GM12878 (cell line): ENCODE measurements at regions not wholly inside any gene's neighbourhood (a gene's known extent, or its start where the extent isn't known, plus 50 kb on each side); places are given as distances from the start of the nearest gene placed in this dataset.

Experiments
- ATAC-seq: fragments of 200-7000 bp; cut with Tn5 transposase; 3 replicates; pipeline ENCODE4 v1.9.1; 2020; ENCODE audit warnings: mild to moderate bottlenecking, moderate library complexity
- BruUV-seq: library from RNA; stranded (reverse); fragments of 400-500 nt; replicated peaks from 2 replicates; lab custom pipeline; 2021; lab: Mats Ljungman, UMichigan
- CTCF ChIA-PET: fragments of 300-600 bp; sonication (Branson Sonifier 250); formaldehyde crosslinking; extraction: SDS; loops from one replicate; lab custom pipeline; 2021; ENCODE audit warnings: inconsistent platforms; lab: Yijun Ruan, JAX
- POLR2A ChIA-PET: fragments of 350-600 bp; formaldehyde crosslinking; extraction: SDS; loops from one replicate; lab custom pipeline; 2021; ENCODE audit warnings: inconsistent platforms; lab: Charles Lee
- RAD21 ChIA-PET: fragments of 300-600 bp; sonication (Branson Sonifier 250); formaldehyde crosslinking; loops from one replicate; lab custom pipeline; 2023; ENCODE audit warnings: antibody characterized with exemption; ENCODE audit not compliant: unreplicated experiment; lab: Charles Lee
- SMC1A ChIA-PET: fragments of 300-600 bp; sonication (Branson Sonifier 250); formaldehyde crosslinking; loops from one replicate; lab custom pipeline; 2023; ENCODE audit not compliant: unreplicated experiment, uncharacterized antibody; lab: Charles Lee
- DNase-seq: peaks from one replicate; pipeline ENCODE4 v3.0.0-alpha.2; 2011; ENCODE audit warnings: low read depth, low spot score
- FAIRE-seq: peaks from 3 replicates; lab custom pipeline; 2011; peaks lifted over from hg19 to GRCh38; lab: Jason Lieb, UNC
- H2AFZ ChIP-seq: 2 replicates; pipeline ENCODE4 v1.6.0; 2011; ENCODE audit warnings: low read depth, low read length, control low read depth; ENCODE audit not compliant: control insufficient read depth
- H3K27ac ChIP-seq: 2 replicates; pipeline ENCODE4 v1.5.1; 2011; ENCODE audit warnings: control low read depth; ENCODE audit not compliant: control insufficient read depth, insufficient read depth
- H3K27me3 ChIP-seq, 2 experiments: replicated peaks in 1 of 2; 2 replicates each; pipeline versions ENCODE4 v1.6.0 to v1.6.1; 2011; ENCODE audit warnings: low read length in 1 of 2; ENCODE audit not compliant: control insufficient read depth in 2 of 2, insufficient read depth in 2 of 2
- H3K36me3 ChIP-seq, 2 experiments: 2 replicates each; pipeline ENCODE4 v1.5.1; 2011; ENCODE audit warnings: low read length in 1 of 2; ENCODE audit not compliant: control insufficient read depth in 2 of 2, insufficient read depth in 2 of 2
- H3K4me1 ChIP-seq: 2 replicates; pipeline ENCODE4 v1.6.1; 2011; ENCODE audit warnings: mild to moderate bottlenecking, low read length, moderate library complexity, mixed read lengths; ENCODE audit not compliant: control insufficient read depth, insufficient read depth
- H3K4me2 ChIP-seq: 2 replicates; pipeline ENCODE4 v1.6.0; 2011; ENCODE audit warnings: control low read depth; ENCODE audit not compliant: control insufficient read depth, insufficient read depth
- H3K4me3 ChIP-seq: fragments of 200-600 bp; sonication (generic); 2 replicates; pipeline ENCODE4 v1.5.1; 2016
- H3K79me2 ChIP-seq: 2 replicates; pipeline ENCODE4 v1.6.0; 2011; ENCODE audit warnings: low read length; ENCODE audit not compliant: control insufficient read depth, insufficient read depth
- H3K9ac ChIP-seq: 2 replicates; pipeline ENCODE4 v1.8.0; 2011; ENCODE audit warnings: low read length, control low read depth, mixed read lengths; ENCODE audit not compliant: control insufficient read depth, insufficient read depth
- H3K9me3 ChIP-seq: replicated peaks from 3 replicates; pipeline ENCODE4 v1.5.1; 2011; ENCODE audit warnings: mild to moderate bottlenecking, low read length; ENCODE audit not compliant: control insufficient read depth, insufficient read depth
- H4K20me1 ChIP-seq: 2 replicates; pipeline ENCODE4 v1.6.0; 2011; ENCODE audit not compliant: control insufficient read depth, insufficient read depth
- ATF7 ChIP-seq: fragments of 450-650 bp; IDR thresholded peaks from 2 replicates; pipeline ENCODE4 v1.6.1; 2016; ENCODE audit warnings: low read depth, mild to moderate bottlenecking
- BRCA1 ChIP-seq: IDR thresholded peaks from 2 replicates; pipeline ENCODE4 v1.6.1; 2011; ENCODE audit warnings: low read depth, low read length, improper control_type of control experiment
- CUX1 ChIP-seq: IDR thresholded peaks from 2 replicates; pipeline ENCODE4 v1.6.1; 2012; ENCODE audit warnings: improper control_type of control experiment, low read depth, low read length; ENCODE audit not compliant: insufficient replicate concordance
- FOXM1 ChIP-seq: IDR thresholded peaks from 2 replicates; pipeline ENCODE4 v1.6.1; 2012; ENCODE audit warnings: low read depth, mild to moderate bottlenecking, inconsistent platforms, low read length, moderate library complexity
- GABPA ChIP-seq: IDR thresholded peaks from 2 replicates; pipeline ENCODE4 v1.6.1; 2014; ENCODE audit warnings: antibody characterized with exemption, low read depth, mild to moderate bottlenecking, inconsistent platforms
- IRF3 ChIP-seq: fragments of 450-650 bp; IDR thresholded peaks from 2 replicates; pipeline ENCODE4 v1.6.1; 2014; ENCODE audit warnings: mild to moderate bottlenecking
- POU2F2 ChIP-seq: IDR thresholded peaks from 3 replicates; pipeline ENCODE4 v1.6.1; 2011; ENCODE audit warnings: low read depth, mild to moderate bottlenecking, low read length, borderline replicate concordance
- RAD21 ChIP-seq: IDR thresholded peaks from 2 replicates; pipeline ENCODE4 v1.6.1; 2011; ENCODE audit warnings: mild to moderate bottlenecking, low read depth, low read length, moderate library complexity; ENCODE audit not compliant: insufficient read depth
- WGBS: methylation state at CpG from one replicate; pipeline ENCODE4 v1.1.6; 2016; ENCODE audit warnings: low lambda C conversion rate; ENCODE audit not compliant: insufficient replicate concordance, insufficient coverage; ENCODE audit errors: missing lambda C conversion rate; 5-methylcytosine and 5-hydroxymethylcytosine counted together
- in situ Hi-C: fragments of 300-500 bp; cut with MboI; formaldehyde crosslinking; loops from 9 replicates; pipeline ENCODE4 v1.14.3; 2018; ENCODE audit warnings: mixed read lengths
- intact Hi-C: fragments of 100-400 bp; cut with micrococcal nuclease; formaldehyde crosslinking; loops from one replicate; pipeline ENCODE4 v1.14.2; 2022; ENCODE audit not compliant: unreplicated experiment

GRCh38 chr10:123529146-123529760, 136.9 kb upstream of the GPR26 start (continued):
- TF ChIP-seq FOXM1 (no peak), CUX1 (no peak), BRCA1 (no peak), ATF7 (no peak), POU2F2 (no peak)
- TF ChIP-seq, all 136 proteins: peak for 0

GRCh38 chr10:123530166-123530870, 135.8 kb upstream of the GPR26 start:
- Histone ChIP-seq H3K79me2 (no peaks in the 10 kb centered on the region), H3K9me3 (peaks cover 1% of the 10 kb centered on the region; the same call in 2 of the 3 replicates), H3K4me1 (no peaks in the 10 kb centered on the region), H4K20me1 (no peaks in the 10 kb centered on the region), H3K27ac (no peak overlapping the region), H3K9ac (no peak overlapping the region), H3K27me3 (no peaks in the 10 kb centered on the region), H3K4me3 (no peak overlapping the region), H2AFZ (no peak overlapping the region; the same call in 1 of the 2 replicates), H3K36me3 (no peaks in the 10 kb centered on the region), H3K4me2 (no peak overlapping the region)
- DNase-seq (no peak), FAIRE-seq (no peak), ATAC-seq (no peak)
- no TSS peak for BruUV-seq
- in situ Hi-C loops (no loop called here), intact Hi-C loops (no loop called here)
- WGBS, result 52% methylated on average over 9 of the region's 9 CpGs
- SMC1A ChIA-PET, result no interaction called here
- RAD21 ChIA-PET, result no interaction called here
- POLR2A ChIA-PET, result no interaction called here
- TF ChIP-seq GABPA (no peak), RAD21 (0 out of 2 replicates have a peak, but pooled peaks have one; percentile 9), IRF3 (no peak)
- CTCF ChIA-PET, result no interaction called here
